ENCODE measurements at regions not wholly inside any gene's neighbourhood (a gene's known extent, or its start where the extent isn't known, plus 50 kb on each side); places are given as distances from the start of the nearest gene placed in this dataset.

GRCh38 chr2:215863687-215864086 lies 149.7 kb downstream of the MREG start:
- no peak for TF ChIP-seq CTCF (IDR thresholded peaks at IDR 0.05)
- TF ChIP-seq POLR2A (IDR thresholded peaks at IDR 0.05) = no peak
